Erythroblast (primary cell): ENCODE measurements at regions not wholly inside any gene's neighbourhood (a gene's known extent, or its start where the extent isn't known, plus 50 kb on each side); places are given as distances from the start of the nearest gene placed in this dataset.

ENCODE experiments used
- DNase-seq, 2 experiments: peaks; one replicate each; lab custom pipeline; 2025; lab: John Stamatoyannopoulos, UW
- GATA1 ChIP-seq: IDR thresholded peaks from 2 replicates; pipeline ENCODE4 v1.6.1; 2011; ENCODE audit warnings: low read depth, mild to moderate bottlenecking, control low read depth, low read length, moderate library complexity
- POLR2A ChIP-seq: IDR thresholded peaks from 2 replicates; pipeline ENCODE4 v1.6.1; 2011; ENCODE audit warnings: mild to moderate bottlenecking, low read length

- no peak for TF ChIP-seq GATA1
- no peak for DNase-seq
These were observed 153.0 kb upstream of the WNT4 start for GRCh38 chr1:22295856-22296255.

- DNase-seq, result no peak
- no peak for TF ChIP-seq GATA1
- no peak for TF ChIP-seq POLR2A
These were observed 154.0 kb upstream of the WNT4 start for GRCh38 chr1:22296701-22297591.

GRCh38 chr1:22297999-22298398, 153.7 kb upstream of the ZBTB40 start:
- no peak for TF ChIP-seq POLR2A

GRCh38 chr1:22303816-22304215, 147.8 kb upstream of the ZBTB40 start:
- no peak for DNase-seq

More at GRCh38 chr1:22297999-22298398, 153.7 kb upstream of the ZBTB40 start:
- DNase-seq, result peak; percentile 12 to 36

GRCh38 chr1:22309572-22309971, 142.1 kb upstream of the ZBTB40 start:
- DNase-seq, result no peak
- TF ChIP-seq POLR2A (no peak), GATA1 (no peak)

More at GRCh38 chr1:22303816-22304215, 147.8 kb upstream of the ZBTB40 start:
- no peak for TF ChIP-seq GATA1
- no peak for TF ChIP-seq POLR2A

GRCh38 chr1:22311461-22311860, 140.2 kb upstream of the ZBTB40 start:
- no peak for TF ChIP-seq GATA1
- TF ChIP-seq POLR2A, result no peak
- DNase-seq, result no peak

GRCh38 chr1:22313321-22313720, 138.3 kb upstream of the ZBTB40 start:
- no peak for TF ChIP-seq POLR2A
- TF ChIP-seq GATA1, result no peak
- no peak for DNase-seq

- TF ChIP-seq POLR2A, result no peak
- no peak for TF ChIP-seq GATA1
- no peak for DNase-seq
These were observed 136.9 kb upstream of the ZBTB40 start for GRCh38 chr1:22314706-22315105.

- no peak for DNase-seq
- TF ChIP-seq POLR2A (no peak), GATA1 (no peak)
These were observed 136.2 kb upstream of the ZBTB40 start for GRCh38 chr1:22315315-22316078.

GRCh38 chr1:22317231-22317919, 134.3 kb upstream of the ZBTB40 start:
- TF ChIP-seq POLR2A, result no peak
- no peak for TF ChIP-seq GATA1
- peak in 1 of 2 experiments; percentile 5 for DNase-seq

GRCh38 chr1:22317920-22318243, 133.8 kb upstream of the ZBTB40 start:
- TF ChIP-seq POLR2A, result no peak
- no peak for DNase-seq

- no peak for DNase-seq
- TF ChIP-seq GATA1, result no peak
- no peak for TF ChIP-seq POLR2A
These were observed 133.2 kb upstream of the ZBTB40 start for GRCh38 chr1:22318279-22318981.

GRCh38 chr1:22319608-22320007, 132.0 kb upstream of the ZBTB40 start:
- DNase-seq, result no peak

More at GRCh38 chr1:22319608-22320007, 132.0 kb upstream of the ZBTB40 start:
- no peak for TF ChIP-seq POLR2A
- TF ChIP-seq GATA1, result no peak
